ENCODE measurements at regions not wholly inside any gene's neighbourhood (a gene's known extent, or its start where the extent isn't known, plus 50 kb on each side); places are given as distances from the start of the nearest gene placed in this dataset.
"Not testable (repeated sequence)": the region's sequence is repeated elsewhere in the genome, so short reads cannot be mapped to it uniquely, and the experiment has no call there.

- no peak for DNase-seq
Observed at GRCh38 chr2:67880291-67880761, 182.5 kb downstream of the C1D start.

GRCh38 chr2:67881816-67882215 lies 181.0 kb downstream of the C1D start:
- no peak for DNase-seq

- no peak for DNase-seq
Observed at GRCh38 chr2:67883316-67884087, 179.3 kb downstream of the C1D start.

- DNase-seq: no peak
Observed at GRCh38 chr2:67888351-67889005, 174.3 kb downstream of the C1D start.

GRCh38 chr2:67889056-67889455 lies 173.7 kb downstream of the C1D start:
- DNase-seq: no peak

- no peak for DNase-seq
Observed at GRCh38 chr2:67891642-67892041, 171.2 kb downstream of the C1D start.

GRCh38 chr2:67892339-67892846 lies 170.4 kb downstream of the C1D start:
- DNase-seq: no peak

- no peak for DNase-seq
Observed at GRCh38 chr2:67895227-67895941, 167.4 kb downstream of the C1D start.

GRCh38 chr2:67896076-67896475 lies 166.7 kb downstream of the C1D start:
- DNase-seq: no peak

GRCh38 chr2:67896476-67896875 lies 166.3 kb downstream of the C1D start:
- no peak for DNase-seq

GRCh38 chr2:67898595-67898994 lies 164.2 kb downstream of the C1D start:
- DNase-seq: no peak

GRCh38 chr2:67899187-67899586 lies 163.6 kb downstream of the C1D start:
- no peak for DNase-seq

GRCh38 chr2:67900826-67901225 lies 162.0 kb downstream of the C1D start:
- no peak for DNase-seq

- no peak for DNase-seq
Observed at GRCh38 chr2:67904566-67904965, 158.2 kb downstream of the C1D start.

- DNase-seq: no peak
Observed at GRCh38 chr2:67904966-67905365, 157.8 kb downstream of the C1D start.

- DNase-seq: not testable (repeated sequence)
Observed at GRCh38 chr2:67906547-67906946, 156.3 kb downstream of the C1D start.

GRCh38 chr2:67917332-67918054 lies 145.3 kb downstream of the C1D start:
- no peak for DNase-seq

GRCh38 chr2:67918471-67918870 lies 144.3 kb downstream of the C1D start:
- DNase-seq: no peak

GRCh38 chr2:67919490-67919889 lies 143.3 kb downstream of the C1D start:
- no peak for DNase-seq

- peak; percentile 12 for DNase-seq
Observed at GRCh38 chr2:67922080-67922785, 140.6 kb downstream of the C1D start.

GRCh38 chr2:67923696-67924095 lies 139.1 kb downstream of the C1D start:
- DNase-seq: no peak

GRCh38 chr2:67927501-67927900 lies 135.3 kb downstream of the C1D start:
- no peak for DNase-seq

Measured in NCI-H510A (cell line).